KG1 (cell line): ENCODE measurements at regions not wholly inside any gene's neighbourhood (a gene's known extent, or its start where the extent isn't known, plus 50 kb on each side); places are given as distances from the start of the nearest gene placed in this dataset.

Experiments
- DNase-seq: peaks from one replicate; lab custom pipeline; 2025; lab: John Stamatoyannopoulos, UW

GRCh38 chr14:101357559-101358319, 203.6 kb upstream of the DIO3 start:
- DNase-seq: no peak

GRCh38 chr14:101358320-101359125, 202.8 kb upstream of the DIO3 start:
- no peak for DNase-seq

GRCh38 chr14:101359221-101360053, 201.9 kb upstream of the DIO3 start:
- no peak for DNase-seq

GRCh38 chr14:101360054-101360911, 201.0 kb upstream of the DIO3 start:
- DNase-seq: no peak

- no peak for DNase-seq
Measured at GRCh38 chr14:101361044-101361443, 200.3 kb upstream of the DIO3 start.

- no peak for DNase-seq
Measured at GRCh38 chr14:101361451-101362433, 199.6 kb upstream of the DIO3 start.

- DNase-seq: no peak
Measured at GRCh38 chr14:101362529-101363260, 198.6 kb upstream of the DIO3 start.

- no peak for DNase-seq
Measured at GRCh38 chr14:101363261-101363555, 198.1 kb upstream of the DIO3 start.

- no peak for DNase-seq
Measured at GRCh38 chr14:101363880-101364391, 197.4 kb upstream of the DIO3 start.

- no peak for DNase-seq
Measured at GRCh38 chr14:101364503-101365328, 196.6 kb upstream of the DIO3 start.

GRCh38 chr14:101365329-101366158, 195.8 kb upstream of the DIO3 start:
- no peak for DNase-seq

GRCh38 chr14:101367421-101368261, 193.7 kb upstream of the DIO3 start:
- no peak for DNase-seq

- no peak for DNase-seq
Measured at GRCh38 chr14:101368629-101369028, 192.7 kb upstream of the DIO3 start.

- no peak for DNase-seq
Measured at GRCh38 chr14:101369194-101369915, 191.9 kb upstream of the DIO3 start.

- DNase-seq: no peak
Measured at GRCh38 chr14:101369916-101370592, 191.2 kb upstream of the DIO3 start.
